BLaER1 (cell line): ENCODE measurements at regions not wholly inside any gene's neighbourhood (a gene's known extent, or its start where the extent isn't known, plus 50 kb on each side); places are given as distances from the start of the nearest gene placed in this dataset.

Source experiments
- H3K27ac ChIP-seq: shearing (Covaris generic); formaldehyde crosslinking; 2 replicates; pipeline ENCODE4 v1.8.1; 2022
- H3K27me3 ChIP-seq: shearing (Covaris generic); formaldehyde crosslinking; 2 replicates; pipeline ENCODE4 v1.8.1; 2022
- H3K36me3 ChIP-seq: shearing (Covaris generic); formaldehyde crosslinking; 2 replicates; pipeline ENCODE4 v1.8.1; 2022
- H3K4me1 ChIP-seq: shearing (Covaris generic); formaldehyde crosslinking; 2 replicates; pipeline ENCODE4 v1.8.1; 2022
- H3K4me2 ChIP-seq: shearing (Covaris generic); formaldehyde crosslinking; 2 replicates; pipeline ENCODE4 v1.8.1; 2022
- H3K4me3 ChIP-seq: shearing (Covaris generic); formaldehyde crosslinking; 2 replicates; pipeline ENCODE4 v1.8.1; 2022
- H3K9ac ChIP-seq: shearing (Covaris generic); formaldehyde crosslinking; 2 replicates; pipeline ENCODE4 v1.8.1; 2022
- H3K9me3 ChIP-seq: shearing (Covaris generic); formaldehyde crosslinking; 2 replicates; pipeline ENCODE4 v1.8.1; 2022
- H4K20me1 ChIP-seq: shearing (Covaris generic); formaldehyde crosslinking; 2 replicates; pipeline ENCODE4 v1.8.1; 2022
- Cebpa-rat ChIP-seq: shearing (Covaris generic); IDR thresholded peaks from 2 replicates; pipeline ENCODE4 v1.8.1; 2022

DNA sequence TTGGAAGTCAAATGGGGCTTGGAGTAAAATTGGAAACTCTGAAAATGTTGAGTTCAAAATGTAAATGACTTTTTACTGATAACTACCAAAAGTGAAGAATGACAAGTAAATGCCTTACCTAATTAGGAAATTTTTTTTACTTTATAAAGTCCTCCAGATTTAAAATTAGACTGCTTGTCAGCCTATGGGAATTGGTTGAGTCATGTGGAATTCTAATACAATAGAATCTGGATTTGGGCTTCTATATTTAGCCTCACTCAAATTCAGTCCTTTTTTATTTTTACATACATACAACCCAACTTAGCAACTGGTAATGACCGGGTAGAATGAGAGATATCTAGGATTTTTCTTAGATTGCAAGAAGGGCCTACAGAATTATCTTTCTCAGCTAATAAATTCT lies 158.9 kb upstream of the CADPS start:
- Histone ChIP-seq H3K27ac (no peak overlapping the region), H4K20me1 (no peaks in the 10 kb centered on the region), H3K4me2 (no peak overlapping the region), H3K4me1 (no peaks in the 10 kb centered on the region), H3K9ac (no peak overlapping the region), H3K36me3 (no peaks in the 10 kb centered on the region), H3K27me3 (no peaks in the 10 kb centered on the region), H3K9me3 (no peaks in the 10 kb centered on the region), H3K4me3 (no peak overlapping the region)
- no peak for TF ChIP-seq Cebpa-rat

DNA sequence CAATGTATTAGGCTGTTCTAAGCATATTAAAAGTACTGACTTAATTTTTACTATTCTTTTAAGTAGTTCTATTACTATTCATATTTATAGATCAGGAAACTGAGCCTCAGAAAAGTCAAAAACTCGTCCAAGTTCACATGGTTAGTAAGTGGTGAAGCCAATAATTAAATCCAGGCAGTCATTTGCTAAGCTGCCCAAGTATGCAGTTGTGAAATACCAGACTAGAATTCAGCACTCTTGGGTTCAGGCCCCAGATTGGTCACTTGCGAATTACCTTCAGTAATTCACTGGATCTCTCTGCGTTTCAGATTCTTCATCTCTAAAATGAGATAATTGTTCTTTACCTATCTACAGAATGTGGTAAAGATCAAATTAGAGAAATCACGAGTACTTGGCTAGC lies 161.9 kb upstream of the CADPS start:
- H4K20me1 ChIP-seq, result no peaks in the 10 kb centered on the region
- no peaks in the 10 kb centered on the region for H3K36me3 ChIP-seq
- H3K4me2 ChIP-seq, result no peak overlapping the region
- H3K4me3 ChIP-seq, result no peak overlapping the region
- H3K9me3 ChIP-seq, result no peaks in the 10 kb centered on the region
- no peak for TF ChIP-seq Cebpa-rat
- no peak overlapping the region for H3K27ac ChIP-seq
- H3K4me1 ChIP-seq, result no peaks in the 10 kb centered on the region
- no peaks in the 10 kb centered on the region for H3K27me3 ChIP-seq
- no peak overlapping the region for H3K9ac ChIP-seq

- Histone ChIP-seq H4K20me1 (no peaks in the 10 kb centered on the region), H3K27ac (no peak overlapping the region), H3K9me3 (no peaks in the 10 kb centered on the region), H3K4me1 (peaks cover 6% of the 10 kb centered on the region; the same call in 1 of the 2 replicates), H3K4me3 (no peak overlapping the region), H3K9ac (no peak overlapping the region), H3K27me3 (no peaks in the 10 kb centered on the region), H3K4me2 (no peak overlapping the region), H3K36me3 (no peaks in the 10 kb centered on the region)
- no peak for TF ChIP-seq Cebpa-rat
Observed at GRCh38 chr3:63042833-63043232, 167.6 kb upstream of the CADPS start.

GRCh38 chr3:63043631-63044030 lies 168.4 kb upstream of the CADPS start:
- H3K27me3 ChIP-seq, result no peaks in the 10 kb centered on the region
- no peak overlapping the region for H3K9ac ChIP-seq
- no peak overlapping the region for H3K4me2 ChIP-seq
- no peak overlapping the region for H3K27ac ChIP-seq
- H3K4me3 ChIP-seq, result no peak overlapping the region
- H3K9me3 ChIP-seq, result no peaks in the 10 kb centered on the region
- no peaks in the 10 kb centered on the region for H3K36me3 ChIP-seq
- TF ChIP-seq Cebpa-rat, result no peak
- H3K4me1 ChIP-seq, result peaks cover 6% of the 10 kb centered on the region; the same call in 1 of the 2 replicates
- no peaks in the 10 kb centered on the region for H4K20me1 ChIP-seq

- no peaks in the 10 kb centered on the region for H3K36me3 ChIP-seq
- H3K4me3 ChIP-seq, result no peak overlapping the region
- no peaks in the 10 kb centered on the region for H3K27me3 ChIP-seq
- H4K20me1 ChIP-seq, result no peaks in the 10 kb centered on the region
- TF ChIP-seq Cebpa-rat, result no peak
- peaks cover 6% of the 10 kb centered on the region; the same call in 1 of the 2 replicates for H3K4me1 ChIP-seq
- no peak overlapping the region for H3K27ac ChIP-seq
- H3K9ac ChIP-seq, result no peak overlapping the region
- H3K4me2 ChIP-seq, result no peak overlapping the region
- H3K9me3 ChIP-seq, result no peaks in the 10 kb centered on the region
Observed at GRCh38 chr3:63046152-63046551, 170.9 kb upstream of the CADPS start.

DNA sequence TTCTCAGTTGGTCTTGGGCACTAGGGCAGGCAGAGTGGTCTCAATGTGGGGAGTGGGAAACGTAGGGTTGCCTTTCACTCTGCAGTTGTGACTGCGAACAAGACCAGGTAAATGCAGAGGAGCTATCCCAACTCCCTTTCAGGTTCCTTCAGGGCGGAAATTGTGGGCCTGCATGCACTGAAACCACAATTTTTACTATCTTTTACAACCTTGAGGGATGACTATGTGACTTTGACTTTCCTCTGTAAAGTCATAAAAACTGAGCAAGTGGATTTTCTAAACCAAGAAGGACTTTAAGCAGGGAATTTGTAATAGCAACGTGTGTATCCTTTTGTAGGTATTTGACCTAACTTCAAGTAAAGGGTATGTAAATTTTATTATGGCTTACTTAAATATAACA lies 171.4 kb upstream of the CADPS start:
- Histone ChIP-seq H3K27ac (no peak overlapping the region), H3K4me1 (peaks cover 6% of the 10 kb centered on the region; the same call in 1 of the 2 replicates), H3K36me3 (no peaks in the 10 kb centered on the region), H3K4me3 (no peak overlapping the region), H3K4me2 (no peak overlapping the region), H3K9ac (no peak overlapping the region), H4K20me1 (no peaks in the 10 kb centered on the region), H3K27me3 (no peaks in the 10 kb centered on the region), H3K9me3 (no peaks in the 10 kb centered on the region)
- no peak for TF ChIP-seq Cebpa-rat

DNA sequence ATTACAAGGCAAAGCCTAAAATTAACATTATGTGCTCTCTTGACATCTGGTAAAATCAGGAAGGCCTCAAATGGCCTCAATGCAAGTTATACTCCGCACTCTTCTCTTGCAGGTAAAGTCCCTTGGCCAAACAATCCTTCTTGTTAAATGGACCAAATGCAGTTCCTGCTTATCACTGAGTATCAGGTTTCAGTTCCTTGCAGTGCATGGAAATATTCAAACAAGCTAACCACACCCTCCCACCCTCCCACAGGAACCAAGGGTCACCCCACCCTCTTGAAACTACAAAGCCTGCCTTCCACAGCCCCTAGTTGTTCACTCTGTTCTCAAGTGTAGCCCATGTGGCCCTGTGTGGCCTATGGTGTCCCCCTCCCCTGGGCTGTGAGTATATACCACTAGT lies 171.9 kb upstream of the CADPS start:
- H3K36me3 ChIP-seq, result no peaks in the 10 kb centered on the region
- H4K20me1 ChIP-seq, result no peaks in the 10 kb centered on the region
- no peaks in the 10 kb centered on the region for H3K27me3 ChIP-seq
- no peaks in the 10 kb centered on the region for H3K9me3 ChIP-seq
- H3K27ac ChIP-seq, result no peak overlapping the region
- H3K4me2 ChIP-seq, result 0 out of 2 replicates have a peak overlapping the region, but pooled peaks have one; percentile 14
- no peak overlapping the region for H3K4me3 ChIP-seq
- TF ChIP-seq Cebpa-rat, result no peak
- no peak overlapping the region for H3K9ac ChIP-seq
- peaks cover 6% of the 10 kb centered on the region; the same call in 1 of the 2 replicates for H3K4me1 ChIP-seq

- no peak for TF ChIP-seq Cebpa-rat
- Histone ChIP-seq H3K27ac (no peak overlapping the region), H4K20me1 (no peaks in the 10 kb centered on the region), H3K4me1 (peaks cover 6% of the 10 kb centered on the region; the same call in 1 of the 2 replicates), H3K27me3 (no peaks in the 10 kb centered on the region), H3K36me3 (no peaks in the 10 kb centered on the region), H3K4me2 (no peak overlapping the region), H3K4me3 (no peak overlapping the region), H3K9me3 (no peaks in the 10 kb centered on the region), H3K9ac (no peak overlapping the region)
Observed at GRCh38 chr3:63048367-63049326, 173.4 kb upstream of the CADPS start.

DNA sequence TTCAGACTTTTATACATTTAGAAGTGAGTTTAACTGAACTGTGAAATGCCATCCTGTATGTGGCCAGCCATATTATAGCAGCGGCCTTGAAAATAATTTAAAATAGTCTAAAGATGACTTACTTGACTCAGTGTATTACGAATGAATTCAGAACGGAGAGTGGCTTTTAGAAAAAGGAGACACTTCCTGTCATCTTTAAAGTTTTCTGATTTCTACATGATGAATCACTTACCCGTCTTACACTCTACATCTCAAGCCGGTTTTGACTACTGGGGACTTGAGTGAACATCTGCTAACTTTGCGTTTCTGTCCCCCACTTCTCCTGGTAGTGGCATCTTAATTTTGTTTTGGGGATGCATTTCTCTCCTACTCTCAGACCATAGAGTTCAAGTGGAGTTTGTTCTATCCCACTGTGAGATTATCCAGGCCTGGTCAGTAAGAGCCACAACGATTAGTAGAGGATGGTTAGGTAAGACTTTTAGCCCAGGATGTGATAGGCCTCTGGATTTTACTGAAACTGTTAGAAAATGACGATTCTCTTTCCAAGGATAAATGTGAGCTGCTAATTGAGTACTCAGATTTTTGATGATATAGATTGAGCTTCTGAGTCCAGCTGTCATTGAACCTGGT lies 175.4 kb upstream of the CADPS start:
- H3K4me1 ChIP-seq, result peaks cover 6% of the 10 kb centered on the region; the same call in 1 of the 2 replicates
- H3K9ac ChIP-seq, result no peak overlapping the region
- no peak overlapping the region for H3K4me3 ChIP-seq
- no peaks in the 10 kb centered on the region for H3K27me3 ChIP-seq
- no peak overlapping the region for H3K4me2 ChIP-seq
- TF ChIP-seq Cebpa-rat, result no peak
- H3K27ac ChIP-seq, result no peak overlapping the region
- H3K9me3 ChIP-seq, result no peaks in the 10 kb centered on the region
- H3K36me3 ChIP-seq, result no peaks in the 10 kb centered on the region
- H4K20me1 ChIP-seq, result no peaks in the 10 kb centered on the region

- Histone ChIP-seq H3K36me3 (no peaks in the 10 kb centered on the region), H3K27ac (no peak overlapping the region), H3K4me1 (peaks cover 5% of the 10 kb centered on the region; the same call in 1 of the 2 replicates), H3K4me2 (no peak overlapping the region), H3K4me3 (no peak overlapping the region), H3K27me3 (no peaks in the 10 kb centered on the region), H3K9me3 (no peaks in the 10 kb centered on the region), H3K9ac (no peak overlapping the region), H4K20me1 (no peaks in the 10 kb centered on the region)
- TF ChIP-seq Cebpa-rat, result no peak
Observed at GRCh38 chr3:63051920-63052319, 176.7 kb upstream of the CADPS start.
